ENCODE measurements at regions not wholly inside any gene's neighbourhood (a gene's known extent, or its start where the extent isn't known, plus 50 kb on each side); places are given as distances from the start of the nearest gene placed in this dataset.

- in situ Hi-C loops (cut with HindIII; ENCODE audit: low pct_ligation_motif_present, low pct_unique_long_range_greater_than_20kb, low sequenced_read_pairs), result no loop called here
These were observed 397.0 kb upstream of the KHDRBS2 start for GRCh38 chr6:62683063-62683462.

GRCh38 chr6:62681108-62681507 is 395.1 kb upstream of the KHDRBS2 start:
- in situ Hi-C loops (cut with HindIII; ENCODE audit: low pct_ligation_motif_present, low pct_unique_long_range_greater_than_20kb, low sequenced_read_pairs), result no loop called here
- no peak for DNase-seq

More at GRCh38 chr6:62683063-62683462, 397.0 kb upstream of the KHDRBS2 start:
- DNase-seq, result no peak

GRCh38 chr6:62672989-62673388 is 387.0 kb upstream of the KHDRBS2 start:
- in situ Hi-C loops (cut with HindIII; ENCODE audit: low pct_ligation_motif_present, low pct_unique_long_range_greater_than_20kb, low sequenced_read_pairs), result no loop called here

GRCh38 chr6:62670490-62671223 is 384.6 kb upstream of the KHDRBS2 start:
- in situ Hi-C loops (cut with HindIII; ENCODE audit: low pct_ligation_motif_present, low pct_unique_long_range_greater_than_20kb, low sequenced_read_pairs), result no loop called here
- no peak for DNase-seq

More at GRCh38 chr6:62672989-62673388, 387.0 kb upstream of the KHDRBS2 start:
- no peak for DNase-seq

GRCh38 chr6:62669831-62670230 is 383.8 kb upstream of the KHDRBS2 start:
- no peak for DNase-seq
- in situ Hi-C loops (cut with HindIII; ENCODE audit: low pct_ligation_motif_present, low pct_unique_long_range_greater_than_20kb, low sequenced_read_pairs), result no loop called here

- peak; percentile 0 for DNase-seq
- in situ Hi-C loops (cut with HindIII; ENCODE audit: low pct_ligation_motif_present, low pct_unique_long_range_greater_than_20kb, low sequenced_read_pairs), result no loop called here
These were observed 366.8 kb upstream of the KHDRBS2 start for GRCh38 chr6:62652692-62653328.

GRCh38 chr6:62645274-62645673 is 359.2 kb upstream of the KHDRBS2 start:
- DNase-seq, result no peak
- in situ Hi-C loops (cut with HindIII; ENCODE audit: low pct_ligation_motif_present, low pct_unique_long_range_greater_than_20kb, low sequenced_read_pairs), result no loop called here

- in situ Hi-C loops (cut with HindIII; ENCODE audit: low pct_ligation_motif_present, low pct_unique_long_range_greater_than_20kb, low sequenced_read_pairs), result no loop called here
- no peak for DNase-seq
These were observed 354.7 kb upstream of the KHDRBS2 start for GRCh38 chr6:62640749-62641148.

- DNase-seq, result no peak
- in situ Hi-C loops (cut with HindIII; ENCODE audit: low pct_ligation_motif_present, low pct_unique_long_range_greater_than_20kb, low sequenced_read_pairs), result no loop called here
These were observed 340.6 kb upstream of the KHDRBS2 start for GRCh38 chr6:62626661-62627060.

GRCh38 chr6:62623846-62624532 is 338.0 kb upstream of the KHDRBS2 start:
- in situ Hi-C loops (cut with HindIII; ENCODE audit: low pct_ligation_motif_present, low pct_unique_long_range_greater_than_20kb, low sequenced_read_pairs), result no loop called here
- DNase-seq, result peak; percentile 33

- in situ Hi-C loops (cut with HindIII; ENCODE audit: low pct_ligation_motif_present, low pct_unique_long_range_greater_than_20kb, low sequenced_read_pairs), result no loop called here
- DNase-seq, result no peak
These were observed 329.5 kb upstream of the KHDRBS2 start for GRCh38 chr6:62615366-62616015.

- in situ Hi-C loops (cut with HindIII; ENCODE audit: low pct_ligation_motif_present, low pct_unique_long_range_greater_than_20kb, low sequenced_read_pairs), result no loop called here
- peak; percentile 5 for DNase-seq
These were observed 328.4 kb upstream of the KHDRBS2 start for GRCh38 chr6:62614442-62614841.

GRCh38 chr6:62613928-62614327 is 327.9 kb upstream of the KHDRBS2 start:
- no peak for DNase-seq
- in situ Hi-C loops (cut with HindIII; ENCODE audit: low pct_ligation_motif_present, low pct_unique_long_range_greater_than_20kb, low sequenced_read_pairs), result no loop called here

- in situ Hi-C loops (cut with HindIII; ENCODE audit: low pct_ligation_motif_present, low pct_unique_long_range_greater_than_20kb, low sequenced_read_pairs), result no loop called here
- no peak for DNase-seq
These were observed 326.4 kb upstream of the KHDRBS2 start for GRCh38 chr6:62612471-62612870.

- DNase-seq, result no peak
- in situ Hi-C loops (cut with HindIII; ENCODE audit: low pct_ligation_motif_present, low pct_unique_long_range_greater_than_20kb, low sequenced_read_pairs), result no loop called here
These were observed 284.3 kb upstream of the KHDRBS2 start for GRCh38 chr6:62570372-62570771.

GRCh38 chr6:62541502-62541901 is 255.5 kb upstream of the KHDRBS2 start:
- in situ Hi-C loops (cut with HindIII; ENCODE audit: low pct_ligation_motif_present, low pct_unique_long_range_greater_than_20kb, low sequenced_read_pairs), result no loop called here
- DNase-seq, result no peak

GRCh38 chr6:62530985-62531384 is 245.0 kb upstream of the KHDRBS2 start:
- DNase-seq, result no peak
- in situ Hi-C loops (cut with HindIII; ENCODE audit: low pct_ligation_motif_present, low pct_unique_long_range_greater_than_20kb, low sequenced_read_pairs), result no loop called here

- in situ Hi-C loops (cut with HindIII; ENCODE audit: low pct_ligation_motif_present, low pct_unique_long_range_greater_than_20kb, low sequenced_read_pairs), result no loop called here
These were observed 243.0 kb upstream of the KHDRBS2 start for GRCh38 chr6:62528894-62529526.

GRCh38 chr6:62523630-62524029 is 237.6 kb upstream of the KHDRBS2 start:
- DNase-seq, result no peak
- in situ Hi-C loops (cut with HindIII; ENCODE audit: low pct_ligation_motif_present, low pct_unique_long_range_greater_than_20kb, low sequenced_read_pairs), result no loop called here

More at GRCh38 chr6:62528894-62529526, 243.0 kb upstream of the KHDRBS2 start:
- DNase-seq, result no peak
